ENCODE measurements at regions not wholly inside any gene's neighbourhood (a gene's known extent, or its start where the extent isn't known, plus 50 kb on each side); places are given as distances from the start of the nearest gene placed in this dataset.
"Not testable (repeated sequence)": the region's sequence is repeated elsewhere in the genome, so short reads cannot be mapped to it uniquely, and the experiment has no call there.

- peak; percentile 65 for ATAC-seq (ENCODE audit: low FRiP score)
- no peak for DNase-seq (ENCODE audit: low spot score)
- TF ChIP-seq, protein P1, sequence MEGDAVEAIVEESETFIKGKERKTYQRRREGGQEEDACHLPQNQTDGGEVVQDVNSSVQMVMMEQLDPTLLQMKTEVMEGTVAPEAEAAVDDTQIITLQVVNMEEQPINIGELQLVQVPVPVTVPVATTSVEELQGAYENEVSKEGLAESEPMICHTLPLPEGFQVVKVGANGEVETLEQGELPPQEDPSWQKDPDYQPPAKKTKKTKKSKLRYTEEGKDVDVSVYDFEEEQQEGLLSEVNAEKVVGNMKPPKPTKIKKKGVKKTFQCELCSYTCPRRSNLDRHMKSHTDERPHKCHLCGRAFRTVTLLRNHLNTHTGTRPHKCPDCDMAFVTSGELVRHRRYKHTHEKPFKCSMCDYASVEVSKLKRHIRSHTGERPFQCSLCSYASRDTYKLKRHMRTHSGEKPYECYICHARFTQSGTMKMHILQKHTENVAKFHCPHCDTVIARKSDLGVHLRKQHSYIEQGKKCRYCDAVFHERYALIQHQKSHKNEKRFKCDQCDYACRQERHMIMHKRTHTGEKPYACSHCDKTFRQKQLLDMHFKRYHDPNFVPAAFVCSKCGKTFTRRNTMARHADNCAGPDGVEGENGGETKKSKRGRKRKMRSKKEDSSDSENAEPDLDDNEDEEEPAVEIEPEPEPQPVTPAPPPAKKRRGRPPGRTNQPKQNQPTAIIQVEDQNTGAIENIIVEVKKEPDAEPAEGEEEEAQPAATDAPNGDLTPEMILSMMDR (IDR thresholded peaks at IDR 0.05) = no peak
These were observed 69.4 kb upstream of the GJB6 start for GRCh38 chr13:20301403-20302071.

- DNase-seq (ENCODE audit: low spot score) (no peak), ATAC-seq (ENCODE audit: low FRiP score) (no peak)
- TF ChIP-seq, protein P1 (IDR thresholded peaks at IDR 0.05) = no peak
These were observed 68.9 kb upstream of the GJB6 start for GRCh38 chr13:20301015-20301402.

DNA sequence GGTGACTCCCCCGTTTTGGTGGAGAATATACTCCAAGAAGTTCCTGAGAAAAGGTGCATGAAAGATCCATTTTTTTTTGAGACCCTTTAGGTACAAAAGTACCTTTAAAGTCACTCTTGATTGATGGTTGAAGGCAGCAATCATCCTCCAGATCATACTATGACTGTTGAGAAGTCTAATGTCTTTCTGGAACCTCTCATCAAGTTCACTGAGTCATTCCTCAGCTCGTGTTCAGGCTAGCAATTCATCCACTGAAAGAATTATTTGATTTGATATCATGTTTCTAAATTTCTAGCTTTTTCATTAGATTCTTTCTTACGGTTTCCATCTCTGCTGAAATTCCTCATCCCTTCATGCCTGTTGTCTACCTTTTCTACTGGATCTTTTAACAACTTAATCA lies 65.1 kb upstream of the GJB6 start:
- TF ChIP-seq, protein P1 (IDR thresholded peaks at IDR 0.05) = no peak
- ATAC-seq (ENCODE audit: low FRiP score) (no peak), DNase-seq (ENCODE audit: low spot score) (no peak)

GRCh38 chr13:20295956-20296355 lies 63.8 kb upstream of the GJB6 start:
- TF ChIP-seq, protein P1 (IDR thresholded peaks at IDR 0.05) = no peak
- ATAC-seq (ENCODE audit: low FRiP score) (no peak), DNase-seq (ENCODE audit: low spot score) (no peak)

- TF ChIP-seq, protein P1 (IDR thresholded peaks at IDR 0.05) = no peak
- DNase-seq (ENCODE audit: low spot score) (no peak), ATAC-seq (ENCODE audit: low FRiP score) (no peak)
These were observed 62.4 kb upstream of the GJB6 start for GRCh38 chr13:20294497-20294896.

GRCh38 chr13:20292301-20292700 lies 60.2 kb upstream of the GJB6 start:
- not testable (repeated sequence) for DNase-seq (ENCODE audit: low spot score); ATAC-seq (ENCODE audit: low FRiP score)

DNA sequence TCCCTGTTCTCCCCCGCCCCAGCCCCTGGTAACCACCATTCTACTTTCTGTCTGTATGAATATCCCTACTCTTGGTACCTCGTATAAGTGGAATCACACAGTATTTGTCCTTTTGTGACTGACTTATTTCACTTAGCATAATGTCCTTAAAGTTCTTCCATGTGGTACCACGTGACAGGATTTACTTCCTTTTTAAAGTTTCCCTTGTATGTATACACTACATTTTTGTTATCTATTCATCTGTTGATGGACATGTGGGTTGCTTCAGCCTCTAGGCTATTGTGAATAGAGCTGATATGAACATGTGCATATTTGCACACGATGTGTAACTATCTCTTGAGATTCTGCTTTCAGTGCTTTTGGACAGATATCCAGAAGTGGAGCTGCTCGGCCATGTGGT lies 59.6 kb upstream of the GJB6 start:
- TF ChIP-seq, protein P1 (IDR thresholded peaks at IDR 0.05) = no peak

More for the DNA sequence above, 59.6 kb upstream of the GJB6 start:
- ATAC-seq (ENCODE audit: low FRiP score) (no peak), DNase-seq (ENCODE audit: low spot score) (no peak)

Data from omental fat pad (tissue), 3 donors.